HG02852 (cell line): ENCODE measurements at regions not wholly inside any gene's neighbourhood (a gene's known extent, or its start where the extent isn't known, plus 50 kb on each side); places are given as distances from the start of the nearest gene placed in this dataset.
A peak's percentile ranks its signal among the peaks of the same experiment; 100 is the strongest.

Source experiments
- ATAC-seq: cut with Tn5 transposase; IDR thresholded peaks from one replicate; pipeline ENCODE4 v1.9.1; 2021; ENCODE audit warnings: mild to moderate bottlenecking, moderate library complexity; ENCODE audit not compliant: unreplicated experiment

DNA sequence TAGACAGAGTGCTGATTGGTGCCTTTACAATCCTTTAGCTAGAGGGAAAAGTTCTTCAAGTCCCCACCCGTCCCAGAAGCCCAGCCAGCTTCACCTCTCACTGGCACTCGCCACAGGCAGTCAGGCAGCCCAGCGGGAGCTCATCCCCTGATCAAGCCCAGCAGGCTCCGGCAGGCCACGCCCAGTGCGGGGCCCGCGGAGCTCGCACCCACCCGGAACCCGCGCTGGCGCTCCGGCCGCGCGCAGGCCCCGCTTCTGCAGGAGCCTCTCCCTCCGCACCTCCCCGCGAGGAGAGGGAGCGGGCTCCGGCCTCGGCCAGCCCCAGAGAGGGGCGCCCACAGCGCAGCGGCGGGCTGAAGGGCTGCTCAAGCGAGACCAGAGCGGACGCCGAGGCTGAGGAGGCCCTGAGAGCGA, 202.4 kb upstream of the PDGFD start:
- no peak for ATAC-seq

DNA sequence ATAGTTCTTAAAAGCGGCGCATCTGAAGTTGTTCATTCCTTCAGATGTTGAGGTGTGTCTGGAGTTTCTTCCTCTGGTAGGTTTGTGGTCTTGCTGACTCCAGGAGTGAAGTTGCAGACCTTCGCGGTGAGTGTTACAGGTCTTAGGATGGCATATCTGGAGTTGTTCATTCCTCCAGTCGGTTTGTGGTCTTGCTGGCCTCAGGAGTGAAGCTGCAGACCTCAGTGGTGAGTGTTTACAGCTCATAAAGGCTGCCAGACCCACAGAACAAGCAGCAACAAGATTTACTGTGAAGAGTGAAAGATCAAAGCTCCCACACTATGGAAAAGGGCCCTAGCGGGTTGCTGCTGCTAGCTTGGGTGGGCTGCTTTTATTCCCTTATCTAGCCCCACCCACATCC, 201.7 kb upstream of the PDGFD start:
- no peak for ATAC-seq

DNA sequence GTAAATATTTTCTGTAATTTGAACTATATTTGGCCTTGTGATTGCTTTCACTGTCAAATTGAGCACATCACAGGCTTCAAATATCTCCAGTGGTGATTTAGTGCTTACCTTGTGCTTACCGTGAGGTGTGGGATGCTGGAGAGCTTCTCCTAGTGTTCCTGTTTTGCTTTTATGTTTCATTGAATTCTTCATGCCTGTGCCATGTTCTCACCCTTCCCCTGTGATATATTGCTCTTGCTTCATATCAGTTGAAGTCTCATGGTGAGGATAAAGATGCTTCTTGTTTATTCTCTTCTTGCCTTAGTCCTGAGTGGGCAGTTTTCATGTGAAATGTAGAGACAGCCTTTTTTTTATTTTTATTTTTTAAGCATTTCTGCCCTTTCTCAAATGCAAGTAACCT, 198.0 kb upstream of the PDGFD start:
- no peak for ATAC-seq

DNA sequence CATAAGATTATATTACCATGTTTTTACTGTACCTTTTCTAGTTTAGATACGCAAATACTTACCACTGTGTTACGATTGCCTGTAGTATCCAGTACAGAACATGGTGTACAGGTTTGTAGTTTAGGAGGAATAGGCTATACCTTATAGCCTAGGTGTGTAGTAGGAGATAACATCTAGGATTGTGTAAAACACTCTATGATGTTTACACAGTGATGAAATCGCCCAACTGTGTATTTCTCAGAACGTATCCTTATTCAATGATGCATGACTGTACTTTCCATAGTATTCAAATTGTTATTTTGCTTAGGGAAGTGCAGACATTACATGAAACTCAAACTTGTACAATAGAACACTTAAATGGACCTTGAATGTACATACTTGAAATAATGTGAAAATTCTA, 188.1 kb upstream of the PDGFD start:
- no peak for ATAC-seq

DNA sequence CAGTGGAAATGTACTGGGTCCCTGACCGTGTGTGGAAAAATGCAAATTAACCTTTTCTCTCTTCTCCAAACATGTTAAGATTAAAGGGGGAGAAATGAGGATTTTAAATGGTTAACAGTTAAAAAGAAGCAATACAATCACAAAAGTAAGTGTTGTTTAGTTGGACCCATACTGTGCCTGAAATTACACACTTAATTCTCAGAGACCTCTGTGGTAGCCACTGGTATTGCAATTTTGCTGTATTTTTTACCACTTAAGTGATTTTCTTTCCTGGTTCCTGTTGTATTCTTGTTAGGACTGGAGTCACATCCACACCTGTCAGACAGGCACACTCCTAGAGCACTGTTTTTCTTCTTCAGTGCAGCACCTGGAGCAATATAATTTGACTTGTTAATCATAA, 179.6 kb upstream of the PDGFD start:
- no peak for ATAC-seq

DNA sequence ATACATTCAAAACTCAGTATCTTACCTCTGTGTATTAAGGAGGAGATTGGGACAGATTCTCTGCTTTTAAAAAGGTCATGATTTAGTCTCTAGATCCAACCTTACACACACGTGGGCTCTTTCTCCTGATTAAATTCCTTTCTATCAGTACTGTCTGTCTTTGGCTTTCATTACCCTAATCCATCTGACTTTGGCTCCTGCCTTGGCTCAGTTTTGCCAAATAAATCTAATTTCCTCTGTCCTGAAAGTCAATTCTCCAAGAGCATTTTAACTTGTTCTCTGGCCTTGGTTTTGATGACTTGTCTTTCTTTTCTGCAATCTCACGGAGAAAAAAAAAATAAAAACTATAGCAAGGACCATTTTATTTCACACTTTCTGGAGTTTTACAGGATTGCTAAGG, 176.6 kb upstream of the PDGFD start:
- no peak for ATAC-seq

DNA sequence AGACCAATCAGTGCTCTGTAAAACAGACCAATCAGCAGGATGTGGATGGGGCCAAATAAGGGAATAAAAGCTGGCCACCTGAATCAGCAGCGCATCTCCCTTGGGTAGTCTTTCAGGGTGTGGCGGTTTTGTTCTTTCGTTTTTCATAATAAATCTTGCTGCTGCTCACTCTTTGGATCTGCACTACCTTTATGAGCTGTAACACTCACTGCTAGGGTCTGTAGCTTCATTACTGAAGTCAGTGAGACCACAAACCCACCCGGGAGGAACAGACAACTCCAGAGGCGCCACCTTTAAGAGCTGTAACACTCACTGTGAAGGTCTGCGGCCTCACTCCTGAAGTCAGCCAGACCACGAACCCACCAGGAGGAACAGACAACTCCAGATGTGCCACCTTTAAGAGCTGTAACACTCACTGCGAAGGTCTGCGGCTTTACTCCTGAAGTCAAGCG, 175.5 kb upstream of the PDGFD start:
- ATAC-seq = peak; percentile 65

DNA sequence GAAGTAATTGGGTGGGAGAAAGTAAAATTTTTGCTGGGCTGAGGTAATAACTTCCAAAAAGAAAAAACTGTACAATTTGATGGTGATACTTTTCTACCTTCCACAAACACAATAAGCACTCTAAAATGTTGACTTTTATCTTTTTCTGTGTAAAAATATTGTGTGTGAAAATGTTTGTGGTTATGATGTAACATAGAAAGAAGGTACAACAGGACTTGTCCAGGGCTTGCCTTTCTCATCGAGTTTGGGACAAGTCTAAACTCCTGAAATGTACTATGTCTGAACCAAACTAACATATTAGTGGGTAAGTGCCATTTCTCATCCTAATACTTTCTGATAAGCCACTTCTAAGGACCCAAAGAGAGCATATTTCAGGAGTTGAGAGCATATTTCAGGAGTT, 174.2 kb upstream of the PDGFD start:
- ATAC-seq = no peak

DNA sequence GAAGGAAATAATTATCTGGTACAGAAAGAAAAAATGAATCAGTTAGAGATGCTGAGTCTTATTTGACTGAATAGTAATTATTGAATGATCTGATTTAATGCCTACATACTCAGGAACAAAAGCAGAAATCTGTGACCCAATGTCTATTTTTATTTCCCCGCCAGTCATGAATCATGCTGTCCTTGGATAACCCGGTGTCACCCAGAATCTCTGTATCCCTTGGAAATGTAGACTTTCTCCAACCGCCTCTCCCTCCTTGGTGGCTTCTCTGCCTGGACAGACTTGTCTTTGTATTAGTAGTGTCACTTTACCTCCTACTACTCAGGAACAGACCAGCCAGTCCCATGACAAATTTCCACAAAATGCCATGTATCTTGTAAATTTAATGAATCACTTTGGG, 173.3 kb upstream of the PDGFD start:
- no peak for ATAC-seq

DNA sequence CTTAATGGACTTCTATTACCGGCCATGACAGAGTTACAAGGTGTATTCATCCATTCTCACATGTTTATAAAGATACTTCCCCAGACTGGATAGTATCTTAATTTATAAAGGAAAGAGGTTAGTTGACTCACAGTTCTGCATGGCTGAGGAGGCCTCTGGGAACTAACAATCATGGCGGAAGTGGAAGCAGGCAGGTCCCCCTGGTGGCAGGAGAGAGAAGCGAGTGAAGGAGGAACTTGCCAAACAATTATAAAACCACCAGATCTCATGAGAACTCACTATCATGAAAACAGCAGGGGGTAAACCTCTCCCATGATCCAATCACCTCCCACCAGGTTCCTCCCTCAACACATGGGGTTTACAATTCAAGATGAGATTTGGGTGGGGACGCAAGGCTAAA, 170.0 kb upstream of the PDGFD start:
- ATAC-seq = peak; percentile 73

DNA sequence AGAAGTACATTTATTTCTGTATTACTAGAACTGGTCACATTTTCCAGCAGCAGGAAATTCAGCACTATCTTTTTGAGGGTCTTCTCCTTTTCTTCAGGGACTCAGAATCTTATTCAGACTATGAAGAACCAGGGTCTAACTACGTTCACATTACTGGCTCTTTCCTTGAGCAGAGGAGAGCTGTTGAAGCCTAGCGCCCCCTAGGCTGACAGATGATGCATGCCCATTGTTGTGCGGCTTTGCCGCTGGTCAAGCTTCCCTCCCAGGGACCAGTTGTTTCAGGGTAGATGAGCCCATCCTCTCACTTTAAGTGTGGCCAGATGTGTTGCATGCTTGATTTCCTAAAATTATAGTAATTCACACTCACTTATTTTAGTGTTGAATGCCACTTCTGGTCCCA, 168.2 kb upstream of the PDGFD start:
- ATAC-seq = no peak

DNA sequence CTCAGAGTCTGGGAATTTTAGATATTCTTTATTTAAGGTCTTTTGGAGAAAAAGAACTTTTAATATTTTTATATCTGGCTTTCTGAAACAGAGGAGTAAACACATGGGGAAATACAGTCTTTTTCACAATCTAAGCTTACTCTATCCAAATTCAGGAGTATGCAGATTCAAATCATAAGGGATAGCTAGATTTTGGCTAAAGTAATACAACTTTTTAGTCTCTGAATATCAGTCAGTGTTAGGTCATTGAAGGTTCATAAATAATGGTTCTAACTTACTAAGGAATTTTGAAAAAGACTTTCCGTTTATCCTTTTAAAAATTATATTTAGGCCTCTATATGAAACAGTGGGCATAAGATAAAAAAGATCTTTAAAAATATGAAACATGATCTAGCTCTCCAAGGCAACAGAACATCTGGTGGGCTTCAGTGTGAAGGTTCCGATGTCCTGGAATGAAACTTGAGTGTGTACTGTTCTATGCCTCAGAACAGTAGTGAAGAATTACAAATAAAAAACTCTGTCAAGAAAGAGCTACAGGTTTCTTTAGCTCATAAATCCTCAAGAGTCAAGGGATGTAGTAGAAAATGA, 165.2 kb upstream of the PDGFD start:
- no peak for ATAC-seq

DNA sequence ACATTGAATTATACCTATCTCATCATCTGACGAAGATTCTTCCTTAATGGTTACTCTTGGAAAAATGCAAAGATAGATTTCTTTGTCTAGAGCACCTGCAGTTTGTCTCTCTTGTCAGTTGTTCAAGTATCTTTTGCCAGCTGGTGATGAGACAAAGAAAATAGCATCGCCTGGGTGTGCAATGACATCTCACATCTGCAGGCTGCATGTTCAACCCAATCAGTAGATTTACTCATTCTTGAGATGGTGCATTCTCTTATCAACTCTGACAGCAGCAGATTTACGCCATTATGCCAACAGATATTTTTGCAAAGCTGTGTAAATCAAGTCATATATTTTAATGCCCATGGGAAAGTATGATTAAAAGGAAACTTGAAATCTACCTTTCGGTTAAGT, 164.6 kb upstream of the PDGFD start:
- ATAC-seq = no peak

DNA sequence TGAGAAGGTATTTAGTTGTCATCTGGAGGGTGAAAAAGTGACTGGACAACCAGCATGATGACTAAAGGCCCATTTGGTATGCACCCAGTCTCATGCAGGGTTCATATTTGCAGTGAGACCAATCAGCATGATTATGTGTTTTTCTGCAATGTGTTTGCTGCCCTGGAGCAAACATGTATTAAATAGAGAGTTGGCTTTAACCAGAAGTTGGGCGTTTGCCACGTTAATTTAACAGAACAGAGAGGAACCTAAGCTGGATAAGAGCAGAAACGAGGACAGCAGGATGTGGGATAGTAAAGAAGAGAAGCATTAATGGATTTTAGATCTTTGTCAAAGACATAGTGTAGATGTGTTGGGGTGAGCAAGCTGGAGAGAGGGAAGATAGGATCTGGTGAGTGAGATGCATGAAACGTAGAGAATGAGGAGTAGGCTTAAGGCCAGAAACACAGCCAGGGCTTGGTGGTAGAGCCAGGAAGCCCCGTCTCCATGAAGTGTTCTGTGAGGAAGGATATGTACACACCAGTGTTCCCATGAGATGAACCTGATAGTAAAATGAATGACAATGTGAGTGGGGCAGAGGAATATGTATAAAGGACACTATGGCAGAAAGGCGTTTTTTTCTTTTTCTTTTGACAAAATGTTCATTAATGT, 164.0 kb upstream of the PDGFD start:
- ATAC-seq = no peak

DNA sequence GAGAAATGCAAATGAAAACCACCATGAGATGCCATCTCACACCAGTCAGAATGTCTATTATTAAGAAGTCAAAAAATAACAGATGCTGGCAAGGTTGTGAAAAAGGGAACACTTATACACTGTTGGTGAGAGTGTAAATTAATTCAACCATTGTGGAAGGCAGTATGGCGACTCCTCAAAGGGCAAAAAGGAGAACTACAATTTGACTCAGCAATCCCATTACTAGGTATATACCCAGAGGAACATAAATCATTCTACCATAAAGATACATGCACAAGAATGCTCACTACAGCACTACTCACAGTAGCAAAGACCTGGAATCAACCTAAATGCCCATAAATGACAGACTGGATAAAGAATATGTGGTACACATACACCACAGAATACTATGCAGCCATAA, 161.1 kb upstream of the PDGFD start:
- ATAC-seq = no peak

DNA sequence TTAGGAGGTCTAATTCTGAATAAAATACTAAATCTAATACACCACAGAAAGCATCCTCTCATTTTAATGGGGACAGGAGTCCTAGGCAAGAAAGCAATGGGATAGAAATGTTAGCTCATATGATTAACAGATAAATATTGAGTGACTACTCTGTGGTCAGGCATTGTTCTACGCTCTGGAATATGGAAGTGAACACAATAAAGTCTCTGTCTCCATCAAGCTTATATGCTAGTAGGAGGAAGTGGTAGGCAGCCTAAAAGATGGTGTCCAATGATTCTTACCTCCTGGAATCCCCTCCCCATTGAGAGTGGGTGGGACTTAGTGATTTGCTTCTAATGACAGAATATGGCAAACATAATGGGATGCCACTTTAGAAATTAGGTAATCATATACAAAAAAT, 160.3 kb upstream of the PDGFD start:
- no peak for ATAC-seq

DNA sequence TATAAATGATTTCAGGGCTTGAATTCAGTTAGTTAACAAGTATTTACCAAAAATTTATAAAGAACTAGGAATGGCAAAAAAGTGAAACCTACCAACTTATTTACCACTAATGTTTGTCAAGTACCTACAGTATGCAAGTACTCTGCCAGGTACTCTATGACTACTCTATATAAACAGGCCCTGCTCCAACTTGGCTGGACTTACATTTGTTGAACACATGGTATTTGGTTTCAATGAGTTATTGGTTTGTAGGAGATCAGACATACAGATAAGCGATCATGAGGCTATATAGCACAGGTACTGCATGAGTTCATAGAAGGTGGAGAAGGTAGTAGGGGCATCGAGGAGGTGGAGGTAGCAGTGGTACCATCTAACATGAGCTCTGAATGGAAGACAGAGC, 159.9 kb upstream of the PDGFD start:
- no peak for ATAC-seq

DNA sequence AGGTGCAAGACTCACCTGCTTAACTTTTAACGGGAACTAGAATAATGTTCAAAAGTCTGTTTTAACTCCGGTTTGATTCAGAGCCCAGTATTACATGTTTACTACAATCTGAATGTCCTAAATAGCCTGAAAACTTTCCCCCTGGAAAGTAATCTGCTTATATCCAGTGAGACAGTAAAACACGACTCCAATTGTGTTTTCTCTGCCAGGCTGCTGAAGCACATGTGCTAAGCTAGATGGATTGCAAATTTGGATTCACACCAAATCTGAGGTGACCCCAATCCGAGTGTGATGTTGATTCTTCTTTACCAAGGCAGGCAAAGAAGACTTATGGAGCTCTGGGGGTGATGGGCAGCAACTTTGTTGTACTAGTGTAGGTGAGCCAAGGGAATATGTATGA, 158.7 kb upstream of the PDGFD start:
- no peak for ATAC-seq

DNA sequence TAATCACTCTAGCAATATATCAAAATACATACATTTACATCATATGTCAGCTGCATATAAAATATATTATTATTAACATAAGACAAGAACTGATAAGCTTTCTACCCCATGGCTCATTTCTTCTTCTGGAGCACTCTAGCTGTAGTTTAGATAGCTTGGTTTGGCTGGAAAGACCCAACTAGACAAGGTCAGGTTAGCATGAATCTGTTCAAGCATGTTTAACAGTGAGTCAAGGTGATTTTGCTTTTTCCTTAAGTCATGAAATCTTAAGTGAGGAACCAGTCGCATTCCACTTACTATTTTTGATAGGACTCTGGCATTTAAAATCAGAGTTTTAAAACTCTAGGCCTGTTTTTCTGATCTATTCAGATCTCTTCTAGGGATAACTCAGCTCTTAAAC, 157.0 kb upstream of the PDGFD start:
- ATAC-seq = no peak

DNA sequence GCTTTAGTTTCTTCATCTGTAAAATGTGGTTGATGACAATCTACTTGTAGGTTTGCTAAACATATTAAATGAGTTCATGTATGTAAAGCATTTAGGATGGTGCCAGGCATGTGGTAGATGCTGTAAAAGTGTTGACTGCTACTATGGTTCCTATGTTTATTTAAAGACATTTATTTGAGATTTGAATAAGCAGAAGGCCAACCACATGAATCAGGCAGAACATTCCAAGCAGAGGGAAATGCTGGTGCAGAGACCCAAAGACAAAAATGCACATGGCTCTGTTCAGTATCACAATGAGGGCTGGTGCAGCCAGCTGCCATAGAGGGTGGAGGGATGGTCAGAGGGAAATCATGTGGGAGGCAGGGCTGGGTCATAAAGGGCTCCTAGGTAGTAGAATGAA, 156.2 kb upstream of the PDGFD start:
- ATAC-seq = no peak

DNA sequence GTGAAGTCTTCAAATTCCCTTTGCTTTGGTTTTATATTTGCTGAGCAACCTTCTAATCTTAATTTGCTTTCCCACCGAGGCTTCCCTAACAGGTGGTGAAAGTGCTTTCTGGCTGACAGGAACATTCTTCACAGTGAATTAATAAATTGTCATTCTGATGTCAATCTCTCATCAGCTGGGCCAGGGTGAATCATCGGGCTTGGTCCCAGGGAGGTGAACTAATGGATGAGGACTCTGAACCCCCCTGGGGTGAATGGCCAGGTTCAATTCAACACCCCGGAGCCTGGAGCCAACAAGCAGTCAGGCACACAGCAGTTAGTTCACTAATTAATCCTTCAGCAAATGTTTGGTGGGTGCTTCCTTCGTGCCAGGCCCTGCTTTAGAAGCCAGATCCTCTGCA, 155.4 kb upstream of the PDGFD start:
- ATAC-seq = no peak

DNA sequence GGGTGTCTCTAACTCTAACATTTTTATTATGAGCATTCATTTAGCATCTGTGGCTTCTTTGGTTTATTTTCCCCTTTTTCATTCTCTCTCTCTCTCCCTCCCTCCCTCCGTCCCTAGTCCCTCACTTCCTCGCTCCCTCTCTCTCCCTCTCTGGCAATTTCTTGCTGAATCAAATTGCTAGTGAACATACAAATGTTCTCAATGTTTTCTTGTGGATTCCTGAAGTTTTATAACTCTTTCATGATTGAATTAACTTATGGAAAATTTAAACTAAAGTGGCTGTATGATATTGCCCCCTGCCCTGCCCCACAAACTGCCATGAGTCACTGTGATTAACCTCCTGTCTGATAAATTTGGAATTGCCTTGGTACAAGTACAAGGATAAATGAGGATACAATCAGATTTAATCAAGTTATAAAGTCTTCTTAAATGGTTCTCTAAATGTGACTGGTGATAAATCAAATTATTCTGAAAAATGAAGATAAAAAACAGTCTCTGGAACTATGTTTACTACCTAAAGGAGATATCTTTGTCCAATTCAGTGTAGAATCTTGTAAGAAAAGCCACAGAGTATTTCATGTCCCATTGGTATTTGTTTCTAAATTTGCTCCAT, 143.0 kb upstream of the PDGFD start:
- no peak for ATAC-seq

DNA sequence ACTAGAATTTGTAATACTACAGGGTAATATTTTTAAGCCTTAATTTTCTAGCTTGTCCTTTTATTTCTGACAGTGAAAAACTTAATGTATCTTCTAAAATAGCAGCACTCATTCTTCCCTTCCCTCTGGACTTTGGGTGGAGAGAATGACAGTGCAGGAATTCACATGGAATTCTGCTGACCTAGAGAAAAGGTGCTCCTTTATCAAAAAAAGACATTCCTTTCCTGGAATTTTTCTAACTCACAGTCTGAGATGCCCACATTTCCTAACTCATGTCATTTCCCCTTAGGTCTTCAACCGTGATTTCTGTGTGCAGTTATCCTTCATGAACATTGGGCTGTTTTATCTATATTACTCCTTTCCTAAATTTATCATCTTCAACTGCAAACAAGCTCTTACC, 137.8 kb upstream of the PDGFD start:
- ATAC-seq = no peak
